H54 (cell line): ENCODE measurements at regions not wholly inside any gene's neighbourhood (a gene's known extent, or its start where the extent isn't known, plus 50 kb on each side); places are given as distances from the start of the nearest gene placed in this dataset.

Experiments used
- DNase-seq: peaks from one replicate; pipeline ENCODE4 v3.0.0; 2011; ENCODE audit warnings: low spot score, mixed read lengths; ENCODE audit not compliant: insufficient read length
- FAIRE-seq: peaks from 3 replicates; lab custom pipeline; 2011; peaks lifted over from hg19 to GRCh38; lab: Jason Lieb, UNC
- POLR2A ChIP-seq: IDR thresholded peaks from 2 replicates; pipeline ENCODE4 v1.6.1; 2011; ENCODE audit warnings: low read depth, mild to moderate bottlenecking, low read length

- FAIRE-seq = no peak
- TF ChIP-seq POLR2A = no peak
- no peak for DNase-seq
Observed at GRCh38 chr2:133720429-133720828, 152.2 kb upstream of the NCKAP5 start.

- FAIRE-seq (no peak), DNase-seq (no peak)
- no peak for TF ChIP-seq POLR2A
Observed at GRCh38 chr2:133721118-133721517, 152.9 kb upstream of the NCKAP5 start.

- FAIRE-seq = no peak
- no peak for DNase-seq
Observed at GRCh38 chr2:133723133-133723532, 154.9 kb upstream of the NCKAP5 start.

GRCh38 chr2:133726973-133727372 lies 158.7 kb upstream of the NCKAP5 start:
- TF ChIP-seq POLR2A = no peak
- FAIRE-seq (no peak), DNase-seq (no peak)

More at GRCh38 chr2:133723133-133723532, 154.9 kb upstream of the NCKAP5 start:
- TF ChIP-seq POLR2A = no peak

- no peak for DNase-seq
- TF ChIP-seq POLR2A = no peak
- FAIRE-seq = no peak
Observed at GRCh38 chr2:133732059-133732458, 163.8 kb upstream of the NCKAP5 start.

DNA sequence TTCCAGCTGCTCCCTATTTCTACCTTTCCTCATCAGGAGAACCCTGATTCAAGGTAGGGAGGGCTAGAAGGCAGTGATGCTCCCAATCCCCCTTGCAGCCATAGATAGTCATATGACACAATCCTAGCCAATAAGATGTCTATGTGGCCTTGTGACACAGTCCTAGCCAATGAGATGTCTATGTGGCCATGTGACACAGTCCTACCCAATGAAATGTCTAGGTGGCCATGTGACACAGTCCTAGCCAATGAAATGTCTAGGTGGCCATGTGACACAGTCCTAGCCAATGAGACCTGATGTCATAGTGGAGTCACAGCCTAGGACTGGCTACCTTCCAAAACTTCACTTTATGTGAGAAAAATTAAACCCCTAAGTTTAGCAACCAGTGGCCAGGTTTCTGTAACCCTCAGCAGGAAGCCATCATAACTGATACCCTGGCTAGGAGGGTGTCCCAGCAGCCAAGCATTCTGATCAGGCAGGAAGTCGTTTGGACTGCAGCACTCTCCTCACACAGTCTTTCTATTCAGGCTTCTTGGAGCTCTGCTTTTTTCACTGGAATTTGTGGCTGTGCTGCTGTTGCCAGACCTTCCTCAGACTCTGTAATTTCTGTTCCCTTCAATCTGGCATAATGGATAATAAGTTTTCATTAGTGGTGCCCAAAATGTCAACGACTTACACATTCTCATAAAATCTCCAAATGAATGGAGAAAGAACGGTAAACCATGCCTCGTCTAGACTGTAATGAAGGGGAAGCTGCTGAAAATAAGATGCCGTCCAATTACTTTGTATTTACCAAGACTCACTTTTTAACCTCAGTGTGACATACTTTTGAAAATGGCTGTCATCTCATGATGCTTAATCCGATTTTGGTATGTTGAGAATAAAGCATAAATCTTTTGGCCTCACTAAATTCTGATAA lies 165.0 kb upstream of the NCKAP5 start:
- no peak for DNase-seq
- no peak for TF ChIP-seq POLR2A
- FAIRE-seq = no peak

- TF ChIP-seq POLR2A = no peak
- no peak for FAIRE-seq
- DNase-seq = no peak
Observed at GRCh38 chr2:133733901-133734255, 165.6 kb upstream of the NCKAP5 start.

DNA sequence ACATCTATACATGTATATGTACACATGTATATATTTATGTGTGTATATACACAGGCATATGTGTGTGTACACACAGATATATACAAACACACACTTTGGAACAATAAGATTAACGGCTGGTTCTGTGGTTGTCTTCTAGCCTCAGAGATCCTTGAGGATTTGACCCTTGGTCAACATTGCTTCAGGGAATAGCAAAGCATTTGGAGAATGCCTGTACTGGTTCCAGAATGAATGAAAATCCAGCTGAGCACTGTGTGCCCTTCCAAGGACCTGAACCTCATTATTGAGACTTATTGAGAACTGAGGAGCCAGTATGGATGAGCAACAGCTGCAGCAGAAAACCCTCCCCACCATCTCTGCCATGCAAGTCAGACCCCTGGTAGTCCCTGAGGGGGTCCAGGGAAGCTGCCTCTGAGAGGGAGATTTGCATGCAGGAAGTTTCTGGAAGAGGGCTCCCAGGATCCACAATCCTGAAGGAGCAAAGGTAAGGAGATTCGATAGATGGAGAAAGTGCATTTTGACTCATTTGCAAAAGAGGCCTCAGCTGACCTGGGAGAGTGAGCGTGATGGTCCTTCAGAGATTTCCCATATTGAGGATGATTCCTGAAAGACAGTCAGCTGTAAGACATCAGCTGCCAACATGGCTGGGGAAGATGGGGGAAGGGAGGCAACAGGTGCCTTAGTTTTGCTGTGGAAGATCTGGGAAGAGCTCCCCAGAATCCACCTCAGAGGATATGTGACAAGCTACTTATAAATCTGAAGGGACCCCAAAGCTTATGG lies 166.6 kb upstream of the NCKAP5 start:
- TF ChIP-seq POLR2A = no peak
- DNase-seq (no peak), FAIRE-seq (no peak)

GRCh38 chr2:133736674-133737073 lies 168.4 kb upstream of the NCKAP5 start:
- no peak for FAIRE-seq
- no peak for TF ChIP-seq POLR2A
- no peak for DNase-seq

GRCh38 chr2:133737242-133737993 lies 169.2 kb upstream of the NCKAP5 start:
- TF ChIP-seq POLR2A = no peak
- DNase-seq (no peak), FAIRE-seq (no peak)

DNA sequence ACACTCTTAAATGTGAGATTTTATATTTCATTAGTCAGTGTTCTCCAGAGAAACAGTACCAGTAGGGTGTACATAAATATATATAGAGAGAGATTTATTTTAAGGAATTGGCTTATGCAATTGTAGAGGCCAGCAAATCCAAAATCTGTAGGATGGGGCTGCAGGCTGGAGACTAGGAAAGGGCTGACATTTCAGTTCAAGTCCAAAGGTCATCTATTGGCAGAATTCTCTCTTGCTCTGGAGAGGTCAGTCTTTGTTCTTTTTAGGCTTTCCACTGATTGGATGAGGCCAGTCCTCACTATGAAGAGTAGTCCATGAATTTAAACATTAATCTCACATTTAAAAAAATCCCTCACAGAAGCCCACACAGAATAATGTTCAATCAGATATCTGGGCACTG lies 170.8 kb upstream of the NCKAP5 start:
- DNase-seq (no peak), FAIRE-seq (no peak)
- TF ChIP-seq POLR2A = no peak

DNA sequence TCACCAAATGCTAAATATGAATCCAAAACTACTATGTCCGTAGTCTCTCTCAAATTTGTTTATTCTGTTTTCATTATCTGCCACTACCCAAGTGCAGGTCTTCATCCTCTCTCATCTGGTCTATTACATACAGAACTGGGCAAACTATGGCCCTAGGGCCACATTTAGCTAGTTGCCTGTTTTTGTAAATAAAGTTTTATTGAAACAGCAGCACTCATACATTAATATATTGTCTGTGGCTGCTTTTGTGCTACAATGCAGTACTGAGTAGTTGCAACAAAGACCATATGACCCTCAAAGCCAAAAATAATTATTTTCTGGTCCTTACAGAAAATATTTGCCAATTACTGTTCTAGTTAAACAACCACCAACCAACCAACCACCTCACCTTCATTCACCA lies 172.2 kb upstream of the NCKAP5 start:
- no peak for FAIRE-seq
- no peak for DNase-seq
- TF ChIP-seq POLR2A = no peak

DNA sequence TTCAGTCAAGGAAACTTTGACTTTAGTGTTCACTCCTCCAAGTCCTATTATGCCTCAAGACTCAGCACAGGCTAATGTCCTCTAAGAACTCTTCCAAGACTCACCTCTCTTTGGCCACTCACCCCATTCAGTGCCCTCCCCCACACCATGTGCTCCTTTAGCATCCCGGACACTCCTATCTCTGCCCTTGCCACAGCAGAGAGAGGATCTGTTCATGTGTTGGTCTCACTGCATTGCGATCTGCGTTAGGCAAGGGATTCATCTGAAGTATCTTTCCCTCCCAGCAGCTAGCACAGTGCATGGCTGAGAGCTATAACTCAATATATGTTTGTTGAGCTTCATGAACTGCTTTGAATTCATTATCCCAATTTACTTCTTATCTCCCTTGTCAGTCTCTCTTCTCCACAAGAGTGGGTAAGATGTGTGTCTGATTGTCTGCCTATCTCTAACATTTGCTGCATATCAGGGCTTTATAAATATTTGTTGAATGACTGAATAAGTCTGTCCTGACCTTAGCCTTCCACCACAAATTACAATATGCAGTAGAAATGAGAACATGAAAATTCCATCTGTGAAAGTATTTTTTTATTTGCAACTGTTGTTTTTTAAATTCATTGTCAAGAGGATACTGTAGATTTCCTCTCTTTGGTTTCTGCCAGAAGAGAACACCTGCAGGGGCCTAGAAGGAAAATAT lies 179.9 kb upstream of the NCKAP5 start:
- DNase-seq (no peak), FAIRE-seq (no peak)
- TF ChIP-seq POLR2A = no peak

DNA sequence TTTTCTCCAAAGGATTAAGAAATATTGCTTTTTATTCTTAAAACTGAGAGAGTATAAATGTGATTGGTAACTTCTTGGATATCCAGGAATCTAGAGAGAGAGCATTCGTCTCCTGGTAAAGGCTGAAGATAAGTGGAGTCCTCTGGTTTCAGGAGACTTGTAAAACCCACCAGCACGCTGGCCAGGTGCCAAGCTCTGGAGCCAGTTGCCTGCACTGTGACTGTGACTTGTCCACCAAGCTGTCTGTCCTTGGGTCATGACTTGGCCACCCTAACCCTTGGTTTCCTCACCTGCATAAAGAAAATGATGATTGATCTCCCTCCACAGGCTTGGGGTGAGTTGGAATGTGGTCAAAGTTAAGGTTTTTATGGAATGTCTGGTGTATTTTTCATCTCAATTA lies 185.4 kb upstream of the NCKAP5 start:
- no peak for FAIRE-seq
- no peak for TF ChIP-seq POLR2A

More for the DNA sequence above, 185.4 kb upstream of the NCKAP5 start:
- no peak for DNase-seq
